ENCODE measurements at regions not wholly inside any gene's neighbourhood (a gene's known extent, or its start where the extent isn't known, plus 50 kb on each side); places are given as distances from the start of the nearest gene placed in this dataset.
"Not testable (repeated sequence)": the region's sequence is repeated elsewhere in the genome, so short reads cannot be mapped to it uniquely, and the experiment has no call there.

GRCh38 chr21:18970941-18971340, 567.4 kb upstream of the TMPRSS15 start:
- no peak for DNase-seq

- no peak for DNase-seq
Observed at GRCh38 chr21:18985584-18985983, 582.0 kb upstream of the TMPRSS15 start.

- no peak for DNase-seq
Observed at GRCh38 chr21:18986197-18986596, 582.6 kb upstream of the TMPRSS15 start.

- DNase-seq, result no peak
Observed at GRCh38 chr21:18987520-18988026, 584.0 kb upstream of the TMPRSS15 start.

- no peak for DNase-seq
Observed at GRCh38 chr21:18989953-18990495, 586.4 kb upstream of the TMPRSS15 start.

DNA sequence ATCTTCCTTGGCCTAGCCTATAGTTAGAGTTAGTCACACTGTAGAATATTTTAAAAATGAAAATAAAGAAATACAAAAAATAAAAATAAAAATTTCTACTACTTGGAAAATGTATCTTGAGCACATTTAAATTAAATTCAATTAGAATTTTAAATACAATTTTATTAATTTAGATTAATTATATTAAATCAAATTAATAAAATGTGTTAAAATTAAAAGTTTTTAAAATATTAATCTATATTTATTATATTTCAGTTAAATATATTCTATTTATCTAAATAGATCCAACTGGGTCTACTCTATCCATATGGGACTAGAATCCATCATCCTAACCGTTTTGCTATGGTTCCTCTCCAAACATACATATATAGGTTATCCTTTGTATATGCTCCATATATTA, 588.3 kb upstream of the TMPRSS15 start:
- no peak for DNase-seq

GRCh38 chr21:19010251-19010650, 606.7 kb upstream of the TMPRSS15 start:
- no peak for DNase-seq

GRCh38 chr21:19010996-19011395, 607.4 kb upstream of the TMPRSS15 start:
- no peak for DNase-seq

DNA sequence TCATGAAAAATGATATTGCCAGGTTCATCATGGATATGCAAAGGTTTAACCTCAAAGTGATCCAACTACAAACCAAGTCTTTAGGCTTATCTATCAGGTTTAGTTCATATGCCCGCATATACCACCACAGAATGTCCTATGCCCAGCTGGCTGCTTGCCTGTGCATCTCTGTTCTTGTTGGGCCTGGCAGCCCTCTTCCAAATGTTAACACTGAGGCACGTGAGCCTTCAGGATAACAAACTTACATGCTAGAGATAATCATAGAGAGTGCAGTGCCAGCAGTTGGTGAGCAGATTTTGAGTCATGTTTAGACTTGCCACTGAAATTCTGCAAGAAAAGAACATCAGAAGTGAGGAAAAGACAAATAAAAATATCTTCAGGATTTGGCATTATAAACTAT, 607.9 kb upstream of the TMPRSS15 start:
- no peak for DNase-seq

GRCh38 chr21:19013916-19014315, 610.3 kb upstream of the TMPRSS15 start:
- no peak for DNase-seq

- DNase-seq, result no peak
Observed at GRCh38 chr21:19018529-19018928, 614.9 kb upstream of the TMPRSS15 start.

- no peak for DNase-seq
Observed at GRCh38 chr21:19022978-19023377, 619.4 kb upstream of the TMPRSS15 start.

GRCh38 chr21:19026911-19027310, 623.3 kb upstream of the TMPRSS15 start:
- DNase-seq, result no peak

- DNase-seq, result no peak
Observed at GRCh38 chr21:19029816-19030215, 626.2 kb upstream of the TMPRSS15 start.

- no peak for DNase-seq
Observed at GRCh38 chr21:19031953-19032352, 628.4 kb upstream of the TMPRSS15 start.

GRCh38 chr21:19034041-19034440, 630.5 kb upstream of the TMPRSS15 start:
- no peak for DNase-seq

- no peak for DNase-seq
Observed at GRCh38 chr21:19034560-19034959, 631.0 kb upstream of the TMPRSS15 start.

DNA sequence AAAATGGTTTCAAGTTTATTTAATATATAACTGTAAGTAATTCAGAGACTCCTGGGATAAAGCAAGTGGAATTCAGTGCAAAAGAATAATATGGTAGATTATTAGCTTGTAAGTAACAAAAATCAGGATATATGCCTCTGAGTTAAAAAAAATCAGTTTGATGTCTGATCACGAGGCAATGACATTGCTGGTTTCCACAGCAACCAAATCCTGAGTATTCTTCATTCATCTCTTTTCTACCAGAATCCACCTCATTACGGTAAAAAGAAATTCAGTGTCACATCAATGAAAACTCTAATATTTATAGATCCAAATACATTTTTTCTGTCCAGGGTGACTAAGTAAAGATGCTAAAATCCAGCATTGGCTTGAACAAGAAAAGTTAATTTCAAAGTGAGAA, 642.3 kb upstream of the TMPRSS15 start:
- DNase-seq, result no peak

GRCh38 chr21:19048098-19048672, 644.6 kb upstream of the TMPRSS15 start:
- no peak for DNase-seq

DNA sequence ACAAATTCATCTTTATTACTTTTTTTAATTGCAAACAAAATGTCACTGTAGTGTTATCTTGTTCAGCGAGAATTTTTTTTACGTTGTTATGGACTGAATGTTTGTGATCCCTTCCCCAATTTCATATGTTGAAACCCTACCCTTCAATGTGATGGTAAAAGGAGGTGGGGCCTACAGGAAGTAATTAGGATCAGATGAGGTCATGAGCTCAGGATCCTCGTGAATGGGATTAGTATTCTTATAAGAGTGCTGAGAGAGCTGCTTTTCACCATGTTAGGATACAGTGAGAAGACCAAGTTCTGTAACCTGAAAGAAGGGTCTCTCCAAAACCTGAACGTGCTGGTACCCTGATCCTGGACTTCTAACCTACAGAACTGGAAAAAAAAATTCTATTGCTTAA, 646.0 kb upstream of the TMPRSS15 start:
- DNase-seq, result no peak

- DNase-seq, result no peak
Observed at GRCh38 chr21:19065164-19065563, 661.6 kb upstream of the TMPRSS15 start.

DNA sequence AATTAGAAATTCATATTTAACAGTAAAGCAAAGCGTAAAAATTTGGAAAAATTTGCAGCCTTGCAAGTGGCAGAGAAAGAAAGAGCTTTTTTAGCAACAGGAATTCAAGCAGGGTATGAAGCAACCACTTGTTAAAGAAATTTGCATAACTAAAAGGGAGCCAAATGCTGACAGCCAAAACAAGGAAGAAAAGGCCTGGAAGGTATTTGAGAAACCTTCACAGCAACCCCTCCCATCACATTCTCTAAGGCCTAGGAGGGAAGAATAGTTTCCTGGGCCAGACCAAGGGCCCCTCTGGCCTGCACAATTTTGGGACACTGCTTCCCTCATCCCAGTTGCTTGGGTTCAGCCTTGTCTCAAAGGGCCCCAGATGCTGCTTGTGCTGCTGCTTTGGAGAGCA, 672.4 kb upstream of the TMPRSS15 start:
- DNase-seq, result no peak

DNA sequence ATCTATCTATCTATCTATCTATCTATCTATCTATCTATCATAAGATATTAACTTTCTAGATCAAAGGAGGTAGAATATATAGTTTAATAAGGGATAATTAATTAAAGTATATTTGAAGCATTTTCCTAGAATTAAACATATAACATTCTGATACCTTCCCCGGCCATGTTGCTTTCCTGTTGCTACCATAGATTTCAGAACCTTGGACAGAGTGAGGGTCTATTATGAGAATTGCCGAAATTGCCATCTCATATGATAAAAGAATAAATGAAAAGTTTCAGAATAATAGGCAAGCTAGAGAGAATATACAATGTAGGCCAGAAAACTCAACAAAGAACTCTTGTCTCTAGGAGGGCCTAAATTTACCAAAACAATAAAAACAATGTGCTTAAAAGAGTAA, 706.1 kb upstream of the TMPRSS15 start:
- DNase-seq, result no peak

GRCh38 chr21:19119259-19119658, 715.7 kb upstream of the TMPRSS15 start:
- not testable (repeated sequence) for DNase-seq

- no peak for DNase-seq
Observed at GRCh38 chr21:19120591-19120990, 717.0 kb upstream of the TMPRSS15 start.
